Choroid plexus epithelial cell (primary cell): ENCODE measurements at regions not wholly inside any gene's neighbourhood (a gene's known extent, or its start where the extent isn't known, plus 50 kb on each side); places are given as distances from the start of the nearest gene placed in this dataset.

ENCODE experiments used
- DNase-seq: peaks from one replicate; pipeline ENCODE4 v3.0.0-alpha.2; 2010; ENCODE audit warnings: low read depth
- H3K4me3 ChIP-seq: 2 replicates; pipeline ENCODE4 v1.5.1; 2011; ENCODE audit warnings: low read depth, mild to moderate bottlenecking, control low read depth, low read length, moderate library complexity
- TF ChIP-seq, protein P1 (sequence below): conservative IDR thresholded peaks from 2 replicates; pipeline ENCODE4 v1.5.1; 2011; ENCODE audit warnings: low read depth, mild to moderate bottlenecking, control low read depth, inconsistent platforms, low read length, moderate library complexity

DNA sequence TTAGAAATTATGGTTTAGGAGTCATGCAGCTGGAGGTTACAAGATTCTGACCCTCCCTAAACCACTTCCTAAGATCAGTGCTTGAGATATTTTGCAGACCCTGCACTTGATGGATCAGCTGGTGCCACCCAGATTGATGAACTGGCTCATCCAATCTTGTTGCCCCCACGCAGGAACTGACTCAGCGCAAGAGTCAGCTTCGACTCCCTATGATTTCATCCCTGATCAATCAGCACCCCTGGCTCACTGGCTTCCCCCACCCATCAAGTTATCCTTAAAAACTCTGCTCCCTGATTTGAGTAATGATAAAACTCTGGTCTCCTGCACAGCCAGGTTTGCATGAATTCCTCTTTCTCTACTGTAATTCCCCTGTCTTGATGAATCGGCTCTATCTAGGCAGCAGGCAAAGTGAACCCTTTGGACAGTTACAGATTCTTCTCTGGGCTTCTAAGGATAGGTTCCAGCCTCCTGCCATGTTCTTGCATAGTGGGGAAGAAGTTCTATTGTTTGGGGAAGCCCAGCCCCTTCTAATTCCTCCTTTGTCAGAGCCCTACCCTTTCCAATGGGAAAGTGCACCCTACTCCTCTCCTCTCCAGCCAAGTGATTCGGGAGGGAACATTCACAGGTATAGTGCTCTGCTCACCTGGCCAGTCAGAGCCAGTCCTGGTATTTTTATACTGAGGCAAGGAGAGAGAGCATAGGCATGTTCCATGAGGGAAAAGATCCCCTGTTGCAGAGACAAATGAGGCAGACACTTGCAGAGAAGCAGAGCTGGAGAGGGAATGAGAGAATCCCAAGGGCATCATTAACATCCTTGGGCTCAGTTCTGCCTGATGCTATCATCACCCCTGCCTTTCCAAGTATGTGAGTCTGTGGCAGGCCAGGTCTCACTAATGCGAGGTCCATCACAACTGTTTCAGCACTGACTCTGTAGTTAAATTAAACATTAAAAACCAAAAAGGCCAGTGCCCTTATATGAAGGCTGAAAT, 224.4 kb upstream of the GALNT17 start:
- no peak overlapping the region for H3K4me3 ChIP-seq
- no peak for DNase-seq
- TF ChIP-seq, protein P1, sequence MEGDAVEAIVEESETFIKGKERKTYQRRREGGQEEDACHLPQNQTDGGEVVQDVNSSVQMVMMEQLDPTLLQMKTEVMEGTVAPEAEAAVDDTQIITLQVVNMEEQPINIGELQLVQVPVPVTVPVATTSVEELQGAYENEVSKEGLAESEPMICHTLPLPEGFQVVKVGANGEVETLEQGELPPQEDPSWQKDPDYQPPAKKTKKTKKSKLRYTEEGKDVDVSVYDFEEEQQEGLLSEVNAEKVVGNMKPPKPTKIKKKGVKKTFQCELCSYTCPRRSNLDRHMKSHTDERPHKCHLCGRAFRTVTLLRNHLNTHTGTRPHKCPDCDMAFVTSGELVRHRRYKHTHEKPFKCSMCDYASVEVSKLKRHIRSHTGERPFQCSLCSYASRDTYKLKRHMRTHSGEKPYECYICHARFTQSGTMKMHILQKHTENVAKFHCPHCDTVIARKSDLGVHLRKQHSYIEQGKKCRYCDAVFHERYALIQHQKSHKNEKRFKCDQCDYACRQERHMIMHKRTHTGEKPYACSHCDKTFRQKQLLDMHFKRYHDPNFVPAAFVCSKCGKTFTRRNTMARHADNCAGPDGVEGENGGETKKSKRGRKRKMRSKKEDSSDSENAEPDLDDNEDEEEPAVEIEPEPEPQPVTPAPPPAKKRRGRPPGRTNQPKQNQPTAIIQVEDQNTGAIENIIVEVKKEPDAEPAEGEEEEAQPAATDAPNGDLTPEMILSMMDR: no peak

DNA sequence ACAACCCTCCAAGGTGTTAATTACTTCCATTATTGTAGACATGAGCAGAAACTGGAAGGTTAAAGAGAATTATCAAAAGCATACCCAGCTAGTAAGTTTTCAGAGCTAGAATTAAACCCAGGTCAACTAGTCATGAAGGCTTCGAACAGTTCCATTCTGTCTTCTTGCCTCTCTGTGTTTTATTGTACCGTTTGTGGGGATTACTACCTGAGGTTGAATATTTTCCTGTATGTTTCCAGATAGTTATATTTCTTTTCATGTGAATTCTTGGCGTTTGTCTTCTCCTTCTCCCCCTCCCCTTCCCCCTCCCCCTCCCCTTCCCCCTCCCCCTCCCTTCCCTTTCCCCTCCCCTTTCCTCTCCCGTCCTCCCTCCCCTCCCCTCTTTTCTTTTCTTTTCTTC, 218.0 kb upstream of the GALNT17 start:
- H3K4me3 ChIP-seq: no peak overlapping the region
- TF ChIP-seq, protein P1: no peak
- DNase-seq: no peak

DNA sequence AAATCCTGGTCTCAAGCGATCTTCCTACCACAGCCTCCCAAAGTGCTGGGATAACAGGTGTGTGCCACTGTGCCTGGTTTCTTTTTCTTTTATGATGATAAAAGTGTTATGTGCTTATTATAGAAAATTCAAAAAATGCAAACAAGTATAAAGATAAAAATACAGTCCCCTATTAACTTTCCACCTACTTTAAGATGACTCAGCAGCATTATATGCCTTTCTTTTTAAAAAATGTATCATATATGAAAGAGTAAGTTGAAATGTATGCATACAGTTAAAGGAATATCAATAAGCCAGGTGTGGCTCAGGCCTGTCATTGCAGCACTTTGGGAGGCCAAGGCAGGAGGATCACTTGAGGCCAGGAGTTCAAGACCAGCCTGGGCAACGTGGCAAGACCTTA, 216.9 kb upstream of the GALNT17 start:
- H3K4me3 ChIP-seq: no peak overlapping the region
- DNase-seq: no peak
- TF ChIP-seq, protein P1: no peak

DNA sequence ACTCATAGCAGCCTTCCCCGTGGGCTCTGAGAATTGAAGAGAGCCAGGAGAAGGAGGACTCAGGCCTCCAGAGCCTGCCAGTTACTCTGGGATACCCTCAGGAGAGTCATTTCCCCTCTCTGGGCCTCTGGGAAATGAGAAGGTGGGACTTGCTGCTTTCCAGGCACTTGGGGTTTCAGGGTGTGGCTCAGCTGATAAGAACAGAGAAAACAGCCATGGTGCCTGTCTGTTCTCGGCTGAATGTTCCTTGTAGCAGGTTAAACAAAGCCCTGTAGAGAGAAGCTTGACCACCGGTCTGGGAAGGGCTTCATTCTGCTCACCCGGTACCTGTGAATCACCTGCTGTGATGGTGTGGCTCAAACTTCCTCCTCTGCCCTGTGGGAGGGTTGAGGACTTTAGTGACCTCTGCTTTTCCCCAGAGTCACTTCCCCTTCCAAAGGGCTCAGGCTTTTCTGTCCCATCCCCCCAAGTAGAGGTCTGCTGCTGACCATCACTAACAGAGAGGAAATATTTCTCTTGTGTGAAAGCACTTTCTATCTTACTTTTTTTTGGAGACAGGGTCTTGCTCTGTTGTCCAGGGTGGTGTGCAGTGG, 212.4 kb upstream of the GALNT17 start:
- TF ChIP-seq, protein P1: no peak
- DNase-seq: no peak

DNA sequence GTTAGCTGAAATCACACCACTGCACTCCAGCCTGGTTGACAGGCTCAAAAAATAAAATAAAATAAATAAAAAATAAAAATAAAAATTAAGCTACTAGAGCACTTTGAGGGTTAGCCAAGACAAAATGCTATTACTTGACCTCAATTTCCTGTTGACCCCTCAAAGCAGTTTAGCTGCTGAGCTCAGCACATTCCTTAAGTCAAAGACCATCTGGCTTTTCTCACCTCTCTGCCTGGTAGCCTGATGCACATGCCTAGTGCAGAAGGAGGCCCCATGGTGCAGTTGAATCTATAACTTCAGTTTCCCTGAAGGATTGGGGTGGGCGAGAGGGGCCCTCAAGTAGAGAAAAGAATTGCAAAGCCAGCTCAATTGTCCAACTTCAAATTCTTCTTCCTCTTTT, 211.1 kb upstream of the GALNT17 start:
- TF ChIP-seq, protein P1: no peak
- no peak overlapping the region for H3K4me3 ChIP-seq
- no peak for DNase-seq

More for the DNA sequence above, 212.4 kb upstream of the GALNT17 start:
- H3K4me3 ChIP-seq: no peak overlapping the region

DNA sequence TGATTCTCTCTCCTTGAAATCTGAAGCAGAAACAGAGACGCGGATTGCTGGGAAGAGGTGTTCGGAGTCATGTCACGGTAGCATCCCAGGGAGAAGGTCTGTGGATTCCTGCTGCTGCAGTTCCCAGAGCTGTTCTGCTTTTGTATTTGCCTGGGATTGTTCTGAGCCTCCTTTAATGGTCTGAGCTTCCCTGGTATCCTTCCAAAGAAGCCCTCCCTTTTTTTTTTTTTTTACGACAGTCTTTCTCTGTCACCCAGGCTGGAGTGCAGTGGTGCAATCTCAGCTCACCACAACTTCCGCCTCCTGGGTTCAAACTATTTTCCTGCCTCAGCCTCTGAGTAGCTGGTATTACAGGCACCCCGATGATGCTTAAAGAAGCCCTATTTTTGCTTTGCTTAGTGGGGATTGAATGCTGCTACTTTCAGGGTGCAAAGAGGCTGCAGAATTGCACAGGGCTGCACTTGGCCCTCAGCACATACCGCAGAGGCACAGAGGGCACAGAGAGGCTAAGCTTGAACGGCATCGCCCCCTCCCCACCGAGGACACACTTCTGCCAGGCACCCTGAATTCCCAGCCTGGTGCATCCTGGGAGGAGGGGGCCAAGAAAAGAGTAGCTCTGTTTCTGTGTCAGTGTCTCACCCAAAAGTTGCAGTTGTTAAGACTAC, 208.6 kb upstream of the GALNT17 start:
- TF ChIP-seq, protein P1: no peak
- H3K4me3 ChIP-seq: no peak overlapping the region
- DNase-seq: no peak
